HG02885 (cell line): ENCODE measurements at regions not wholly inside any gene's neighbourhood (a gene's known extent, or its start where the extent isn't known, plus 50 kb on each side); places are given as distances from the start of the nearest gene placed in this dataset.

Source experiments
- ATAC-seq: cut with Tn5 transposase; IDR thresholded peaks from one replicate; pipeline ENCODE4 v1.9.1; 2021; ENCODE audit warnings: mild to moderate bottlenecking; ENCODE audit not compliant: unreplicated experiment, poor library complexity

- ATAC-seq: no peak
Observed at GRCh38 chr17:6018788-6019187, 51.4 kb upstream of the WSCD1 start.

DNA sequence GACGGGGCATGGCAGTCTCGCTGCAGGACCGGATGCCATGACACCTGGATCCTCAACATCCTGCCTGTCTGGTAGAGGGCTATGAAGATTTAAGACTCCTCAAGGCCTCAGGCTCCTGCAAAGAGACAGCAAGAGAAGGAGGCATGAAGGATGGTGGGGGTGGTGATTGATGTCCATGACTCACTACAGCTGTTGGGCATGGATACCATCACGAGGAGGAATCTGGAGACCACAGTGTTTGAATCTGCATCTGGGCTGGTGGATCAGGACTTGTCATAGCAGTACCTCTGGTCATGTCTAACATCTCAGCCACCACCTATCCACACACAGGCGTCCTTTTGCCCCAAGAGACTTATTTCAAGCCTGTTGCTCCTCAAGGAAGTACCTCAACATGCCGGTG, 50.2 kb upstream of the WSCD1 start:
- ATAC-seq: no peak

- no peak for ATAC-seq
Observed at GRCh38 chr17:6020376-6021010, 49.7 kb upstream of the WSCD1 start.
